Skin epidermis (tissue), 12 donors: ENCODE measurements at regions not wholly inside any gene's neighbourhood (a gene's known extent, or its start where the extent isn't known, plus 50 kb on each side); places are given as distances from the start of the nearest gene placed in this dataset.
A peak's percentile ranks its signal among the peaks of the same experiment; 100 is the strongest.
"Not testable (repeated sequence)": the region's sequence is repeated elsewhere in the genome, so short reads cannot be mapped to it uniquely, and the experiment has no call there.

Experiments used
- H3K27ac ChIP-seq, 21 experiments: fragments of 200-600 bp; sonication (generic) in 11 of 21; one replicate each; pipeline ENCODE4 v1.5.0; 2020; ENCODE audit warnings: mild to moderate bottlenecking in 3 of 21, inconsistent platforms in 2 of 21, moderate library complexity in 2 of 21
- H3K4me3 ChIP-seq, 7 experiments: fragments of 200-600 bp; sonication (generic) in 2 of 7; one replicate each; pipeline ENCODE4 v1.5.0; 2020; ENCODE audit warnings: inconsistent platforms in 2 of 7, mild to moderate bottlenecking in 2 of 7, moderate library complexity in 1 of 7

DNA sequence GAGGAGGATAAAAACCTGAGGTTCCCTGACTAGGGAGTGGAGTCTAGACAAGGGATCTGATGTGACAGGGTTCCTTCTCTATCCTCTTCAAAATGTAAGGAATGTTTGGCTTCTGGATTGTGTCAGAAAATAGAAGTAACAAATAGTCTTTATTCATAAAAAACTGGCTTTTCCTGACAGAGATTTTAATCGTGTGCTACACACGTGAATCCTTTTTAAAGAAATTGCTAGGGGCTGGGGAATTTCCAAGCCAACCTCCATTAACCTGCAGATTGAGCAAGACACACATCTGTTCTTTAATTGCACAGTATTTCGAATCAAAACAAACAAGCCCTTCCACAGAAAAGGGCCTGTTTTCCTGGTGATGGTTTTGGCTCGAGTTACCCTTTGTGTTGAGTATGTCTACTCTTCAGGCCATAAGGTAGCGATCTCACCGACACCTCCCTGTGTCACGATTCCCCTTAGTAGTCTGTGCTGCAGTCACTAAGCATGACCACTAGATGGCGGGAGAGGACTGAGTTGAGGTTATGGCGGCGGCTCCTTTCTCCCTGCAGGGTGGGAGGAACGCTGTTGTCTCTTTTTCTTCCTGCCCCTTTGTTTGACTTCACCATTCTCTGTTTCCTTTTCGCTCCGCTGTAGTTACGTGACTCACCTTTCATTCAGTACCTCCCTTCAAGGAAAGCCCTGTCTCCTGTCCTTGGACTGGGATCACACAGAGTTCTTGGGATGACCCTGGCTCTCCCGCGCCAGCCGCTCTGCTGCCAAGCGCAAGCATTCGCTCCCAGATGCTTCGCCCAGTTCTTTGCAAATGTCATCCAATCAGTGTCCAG is 137.1 kb upstream of the SLC24A2 start:
- H3K4me3 ChIP-seq, result peak overlapping the region in 6 of 7 experiments; percentile 1 to 33 (median 20)
- H3K27ac ChIP-seq, result peak overlapping the region in 1 of 21 experiments; percentile 16

DNA sequence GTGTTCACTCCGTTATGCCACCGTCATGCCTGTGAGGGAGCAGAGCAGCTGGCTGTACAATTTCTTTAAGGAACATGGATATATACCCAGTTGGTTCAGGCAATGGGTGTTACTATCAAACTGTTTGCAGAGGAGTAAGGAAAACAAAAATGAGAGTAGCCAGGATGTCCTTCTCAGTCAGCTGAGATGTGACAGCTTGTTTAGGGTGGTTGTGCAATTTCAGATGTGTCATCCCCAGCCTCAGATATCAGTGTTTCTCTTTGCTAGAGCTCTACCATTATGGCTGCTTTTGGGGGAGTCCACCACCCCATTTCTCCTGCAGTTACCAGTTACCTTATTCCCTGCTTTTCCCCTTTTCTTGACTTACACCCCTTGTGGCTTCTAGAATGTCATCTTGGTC is 135.2 kb upstream of the SLC24A2 start:
- Histone ChIP-seq H3K4me3 (no peak overlapping the region), H3K27ac (no peak overlapping the region)

DNA sequence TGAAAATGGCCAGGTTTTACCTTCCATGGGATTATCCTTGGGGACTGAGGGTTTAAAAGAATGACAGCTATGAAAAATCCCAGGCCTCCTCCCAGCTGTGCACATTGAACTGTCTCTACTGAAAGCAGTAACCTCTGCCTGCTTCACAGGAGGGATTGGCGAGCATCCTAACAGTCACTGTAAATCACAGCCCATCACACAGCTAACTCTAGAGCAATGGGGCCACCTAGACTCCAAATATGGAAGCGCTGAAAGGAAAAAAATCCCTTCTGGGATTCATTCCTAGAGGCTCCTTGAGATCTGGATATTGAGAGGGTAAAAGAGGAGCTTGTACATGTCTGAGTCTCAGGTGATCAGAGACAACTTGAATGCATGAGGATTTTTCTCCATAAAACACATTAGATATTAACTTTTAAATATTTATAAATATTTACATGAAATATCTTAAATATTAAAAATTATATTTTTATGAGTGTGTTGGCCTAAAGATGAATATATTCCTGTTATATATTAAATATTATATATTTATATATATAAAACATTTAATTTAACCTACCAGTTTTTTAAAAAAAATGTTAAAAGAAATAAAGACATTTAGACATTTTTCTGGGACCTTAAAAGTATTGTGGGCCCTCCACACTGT is 133.8 kb upstream of the SLC24A2 start:
- Histone ChIP-seq H3K4me3 (no peak overlapping the region), H3K27ac (no peak overlapping the region)

DNA sequence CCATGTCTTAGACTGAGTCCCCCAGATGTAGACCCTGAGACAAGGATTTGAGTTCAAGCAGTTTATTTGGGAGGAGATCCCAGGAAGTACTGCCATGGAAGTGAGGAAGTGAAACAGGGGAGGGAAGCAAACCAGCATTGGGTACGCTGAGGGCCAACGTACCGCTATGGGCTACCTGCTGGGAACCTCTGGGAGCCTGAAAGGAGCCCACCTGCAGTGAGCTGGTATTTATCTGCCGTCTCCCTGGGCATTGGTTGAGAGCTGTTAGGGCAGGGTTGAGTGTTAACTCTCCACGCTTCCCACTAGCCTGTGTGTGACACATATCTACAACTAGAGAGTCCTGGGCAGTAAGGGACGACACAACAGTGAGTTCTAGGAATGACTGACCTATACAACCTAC is 131.6 kb upstream of the SLC24A2 start:
- Histone ChIP-seq H3K27ac (no peak overlapping the region), H3K4me3 (no peak overlapping the region)

DNA sequence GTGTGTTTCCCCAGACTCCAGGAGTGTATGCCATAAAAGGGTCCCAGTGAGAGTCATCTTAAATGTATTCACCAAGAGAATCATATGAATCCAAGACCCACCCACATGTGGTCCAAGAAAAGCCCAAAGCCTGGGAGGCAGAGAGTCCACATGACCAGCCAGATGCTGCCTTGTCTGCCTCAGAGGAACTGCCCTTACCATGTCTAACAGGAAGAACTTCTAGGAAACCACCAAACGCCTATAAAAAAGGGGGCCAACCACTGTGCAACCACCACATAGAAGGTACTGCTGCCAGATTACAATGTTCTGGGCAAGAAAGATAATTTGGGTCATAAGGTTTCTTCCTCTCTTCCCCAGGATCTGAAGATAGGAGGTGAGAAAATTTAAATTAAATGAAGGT is 129.8 kb upstream of the SLC24A2 start:
- Histone ChIP-seq H3K4me3 (no peak overlapping the region), H3K27ac (no peak overlapping the region)

DNA sequence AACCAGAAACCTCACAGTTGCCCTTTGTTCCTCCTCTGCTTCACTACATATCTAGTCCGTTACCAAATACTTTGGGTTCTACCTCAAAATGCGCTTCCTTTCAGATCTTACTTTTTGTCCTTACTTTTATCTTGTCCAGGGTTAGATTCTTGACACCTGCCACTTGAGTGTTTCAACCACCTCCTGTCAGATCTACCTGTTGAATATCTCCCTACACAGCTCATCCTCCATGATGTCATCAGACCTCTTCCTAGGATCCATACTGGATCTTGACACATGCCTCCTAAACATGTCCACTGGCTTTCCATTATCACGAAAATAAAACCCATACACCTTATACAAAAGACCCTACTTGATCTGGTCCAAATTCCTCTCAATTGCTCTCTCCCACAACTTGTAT is 125.2 kb upstream of the SLC24A2 start:
- Histone ChIP-seq H3K4me3 (no peak overlapping the region), H3K27ac (no peak overlapping the region)

DNA sequence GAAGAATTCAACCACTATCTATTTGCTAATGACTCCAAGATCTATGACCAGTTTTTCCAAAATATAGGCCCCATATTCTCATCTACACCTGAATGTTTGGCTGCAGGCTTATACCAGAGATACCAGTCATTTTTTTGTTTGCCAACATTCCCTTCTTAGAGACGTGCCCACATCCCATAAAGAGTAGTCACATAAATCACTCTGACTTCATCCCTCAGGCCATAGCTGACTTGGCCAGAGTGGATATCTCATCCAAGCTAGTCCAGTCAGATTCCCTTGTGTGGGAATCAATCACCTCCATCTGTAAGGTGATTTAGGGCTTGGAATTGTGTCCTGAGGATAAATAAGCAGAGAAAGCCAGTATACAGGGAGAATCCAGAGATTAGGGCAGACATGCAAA is 124.3 kb upstream of the SLC24A2 start:
- Histone ChIP-seq H3K27ac (no peak overlapping the region), H3K4me3 (no peak overlapping the region)

DNA sequence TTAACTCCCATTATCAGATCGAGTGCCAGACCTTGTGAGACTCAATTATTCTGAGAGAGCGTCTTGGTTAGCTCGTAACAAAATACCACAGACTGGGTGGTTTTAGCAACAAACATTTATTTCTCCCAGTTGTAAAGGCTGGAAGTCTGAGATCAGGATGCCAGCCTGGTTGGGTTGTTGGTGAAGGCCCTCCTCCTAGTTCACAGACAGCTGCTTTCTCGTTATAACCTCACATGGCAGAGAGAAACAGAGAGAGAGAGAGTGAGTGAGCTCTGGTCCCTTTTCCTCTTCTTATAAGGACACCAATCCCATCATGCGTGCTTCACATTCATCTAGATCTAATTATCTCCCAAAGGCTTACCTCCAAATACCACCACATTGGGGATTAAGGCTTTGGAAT is 114.2 kb upstream of the SLC24A2 start:
- no peak overlapping the region for H3K4me3 ChIP-seq
- H3K27ac ChIP-seq, result no peak overlapping the region

DNA sequence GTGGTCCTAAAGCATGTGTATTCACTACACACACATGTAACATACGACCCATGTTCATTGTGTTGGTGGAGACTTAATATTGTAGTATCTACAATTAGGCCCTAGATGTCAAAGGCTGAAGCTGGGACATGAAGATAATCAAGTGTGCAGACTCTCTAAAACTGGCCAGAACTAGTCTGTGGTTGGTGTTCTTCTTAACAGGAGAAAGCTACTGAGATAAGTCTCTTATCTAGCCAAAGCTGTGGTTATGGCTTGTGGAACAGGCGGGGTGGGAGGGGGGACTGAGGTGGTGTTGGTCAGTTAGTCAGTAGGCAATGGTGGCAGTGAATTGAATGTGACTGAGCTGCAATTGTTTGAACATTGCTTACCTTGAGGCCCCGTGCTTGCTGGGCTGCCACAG is 112.7 kb upstream of the SLC24A2 start:
- H3K27ac ChIP-seq, result no peak overlapping the region
- H3K4me3 ChIP-seq, result no peak overlapping the region

DNA sequence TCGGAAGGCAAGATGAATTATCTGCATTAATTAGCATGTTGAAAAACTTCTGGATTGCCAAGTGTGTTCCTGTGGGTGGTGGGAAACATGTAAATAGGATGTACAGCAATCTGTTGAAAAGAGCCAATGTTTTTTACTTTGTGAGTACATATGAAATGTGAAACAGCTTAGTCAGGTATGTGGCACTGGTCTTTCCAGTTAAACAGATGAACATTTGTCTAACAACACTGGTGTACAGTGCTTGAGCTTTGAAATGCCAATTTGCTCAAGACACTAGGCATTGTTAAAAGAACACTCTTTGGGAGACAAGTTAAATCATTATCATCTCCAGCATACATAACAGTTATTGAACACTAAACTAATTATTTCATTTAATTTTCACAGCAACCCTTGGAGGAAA is 107.3 kb upstream of the SLC24A2 start:
- H3K27ac ChIP-seq, result no peak overlapping the region
- H3K4me3 ChIP-seq, result no peak overlapping the region

DNA sequence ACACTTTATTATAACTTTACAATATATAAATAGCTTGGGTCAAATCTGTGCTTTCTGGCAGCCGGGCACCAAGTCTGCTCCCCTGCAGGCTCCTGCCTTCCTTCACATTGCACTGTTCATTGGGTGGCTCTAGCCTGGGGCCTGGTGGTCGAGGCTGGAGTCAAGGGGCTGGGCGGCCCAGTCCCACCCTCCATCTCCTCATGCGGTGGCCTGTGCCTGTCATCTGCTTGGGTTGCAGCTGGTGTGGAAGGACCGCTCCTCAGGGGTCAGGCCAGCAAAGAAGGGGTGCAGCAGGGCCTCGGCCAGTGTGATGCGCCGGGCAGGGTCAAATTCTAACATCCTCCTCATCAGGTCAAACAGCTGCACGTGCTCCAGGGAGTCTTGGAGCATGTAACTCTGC is 106.7 kb upstream of the SLC24A2 start:
- not testable (repeated sequence) for H3K27ac ChIP-seq, H3K4me3 ChIP-seq

DNA sequence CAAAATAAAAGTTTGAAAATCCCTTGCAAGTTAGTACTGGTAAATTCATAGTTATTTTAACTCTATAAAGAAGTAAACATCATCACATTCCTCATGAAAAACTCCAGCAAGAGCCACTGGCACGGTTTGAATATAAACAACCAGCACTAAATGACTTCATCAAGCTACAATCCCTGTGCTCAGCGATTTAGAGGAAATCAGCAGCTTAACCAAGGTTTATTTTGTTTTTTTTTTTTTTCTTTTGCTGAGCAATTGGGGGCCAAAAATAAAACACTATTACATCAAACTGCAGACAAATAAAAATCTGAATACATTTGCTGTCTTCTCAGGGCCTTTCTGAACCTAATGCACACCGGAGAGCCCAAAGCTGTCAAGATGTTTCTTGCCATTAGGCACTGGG is 106.2 kb upstream of the SLC24A2 start:
- no peak overlapping the region for H3K4me3 ChIP-seq
- H3K27ac ChIP-seq, result no peak overlapping the region

DNA sequence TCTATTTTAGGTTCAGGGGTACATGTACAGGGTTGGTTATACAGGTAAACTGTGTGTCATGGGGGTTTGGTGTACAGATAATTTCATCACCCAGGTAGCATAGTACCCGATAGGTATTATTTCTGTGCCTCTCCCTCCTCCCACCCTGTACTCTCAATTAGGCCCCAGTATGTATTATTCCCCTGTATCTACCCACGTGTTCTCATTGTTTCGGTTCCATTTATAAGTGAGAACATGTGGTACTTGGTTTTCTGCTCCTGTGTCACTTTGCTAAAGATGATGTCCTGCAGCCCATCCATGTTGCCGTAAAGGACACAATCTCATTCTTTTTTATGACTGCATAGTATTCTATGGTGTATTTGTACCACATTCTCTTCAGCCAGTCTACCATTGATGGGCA is 96.8 kb upstream of the SLC24A2 start:
- Histone ChIP-seq H3K27ac (no peak overlapping the region), H3K4me3 (no peak overlapping the region)

DNA sequence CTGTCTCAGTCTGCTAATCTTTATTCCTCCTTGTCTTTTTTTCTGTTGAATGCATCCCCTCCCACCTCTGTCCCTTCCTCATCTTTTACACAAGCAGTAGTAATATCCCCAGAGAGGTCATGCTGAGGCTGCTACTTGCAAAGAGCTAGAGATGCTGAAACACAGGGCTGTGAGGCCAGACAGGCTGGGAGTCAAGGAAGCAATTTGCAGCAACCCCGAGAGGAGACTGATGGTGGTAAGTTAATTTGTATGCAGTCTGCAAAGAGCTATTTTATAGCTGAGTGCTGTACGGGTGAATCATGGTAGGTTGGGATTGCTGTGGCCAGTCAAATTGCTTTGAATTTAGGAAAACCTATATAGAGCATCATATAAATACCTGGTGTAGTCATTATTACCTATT is 90.2 kb upstream of the SLC24A2 start:
- H3K27ac ChIP-seq, result no peak overlapping the region
- H3K4me3 ChIP-seq, result no peak overlapping the region

DNA sequence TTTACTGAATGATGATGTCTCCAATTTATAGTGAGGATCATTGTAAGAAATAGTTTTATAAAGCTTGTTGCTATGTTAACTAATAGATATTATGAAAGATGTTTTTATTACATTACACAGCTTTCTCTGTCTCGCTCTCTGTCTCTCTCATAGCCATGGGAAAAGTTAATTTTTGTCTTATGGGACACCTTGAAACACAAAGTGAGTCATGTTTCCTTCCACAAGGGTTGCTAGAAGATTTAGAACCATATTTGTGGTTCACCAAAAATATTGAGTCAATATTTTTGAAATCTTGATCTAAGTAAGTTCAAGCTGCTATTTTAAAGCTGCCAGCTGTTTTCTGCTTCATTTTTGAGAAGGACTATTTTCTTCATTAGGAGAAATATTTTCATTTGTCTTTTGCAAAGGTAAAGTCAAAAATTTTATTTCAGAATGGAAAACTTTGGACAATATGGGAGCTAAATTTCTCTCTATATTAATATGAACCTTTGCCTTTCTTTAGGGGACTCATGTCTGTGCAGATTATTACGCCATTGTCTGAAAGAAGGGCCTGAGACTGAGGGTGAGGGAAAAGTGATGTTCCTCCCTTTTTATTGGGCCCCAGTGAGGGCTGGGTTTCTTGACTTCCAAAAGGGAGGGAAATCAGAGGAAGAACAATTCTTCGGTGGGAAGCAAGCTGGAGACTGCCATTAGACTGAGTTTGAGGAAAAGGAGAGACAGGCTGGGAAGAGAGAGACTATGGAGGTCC is 87.9 kb upstream of the SLC24A2 start:
- no peak overlapping the region for H3K4me3 ChIP-seq
- no peak overlapping the region for H3K27ac ChIP-seq

DNA sequence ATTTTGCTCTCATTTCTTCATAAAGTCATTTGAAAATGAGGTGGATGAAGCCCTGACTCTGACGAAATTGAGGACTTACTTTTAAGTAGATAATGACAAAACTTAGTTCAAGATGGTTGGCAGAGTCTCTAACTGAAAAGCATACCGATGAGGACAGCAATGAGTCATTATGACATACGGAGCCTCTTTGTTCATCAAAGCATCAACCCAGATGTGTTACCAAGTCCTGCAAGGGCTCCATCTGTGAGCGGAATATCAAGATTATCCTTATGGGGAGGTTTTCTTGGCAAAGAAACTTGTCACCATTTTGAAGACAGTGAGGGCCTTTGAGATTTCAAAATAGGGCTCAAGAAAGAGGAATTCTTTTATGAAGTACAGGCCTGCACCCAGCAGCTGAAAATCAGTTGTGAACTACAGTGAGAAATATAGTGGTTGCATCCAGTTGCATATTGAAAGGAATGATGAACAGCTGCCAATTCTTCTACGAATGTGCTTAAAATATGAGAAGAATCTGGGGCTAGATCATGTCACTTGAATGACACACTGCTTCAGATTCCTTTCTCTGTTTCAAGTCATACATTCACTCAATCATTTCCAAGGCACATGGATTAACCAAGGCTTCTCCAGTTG is 86.6 kb upstream of the SLC24A2 start:
- no peak overlapping the region for H3K27ac ChIP-seq

DNA sequence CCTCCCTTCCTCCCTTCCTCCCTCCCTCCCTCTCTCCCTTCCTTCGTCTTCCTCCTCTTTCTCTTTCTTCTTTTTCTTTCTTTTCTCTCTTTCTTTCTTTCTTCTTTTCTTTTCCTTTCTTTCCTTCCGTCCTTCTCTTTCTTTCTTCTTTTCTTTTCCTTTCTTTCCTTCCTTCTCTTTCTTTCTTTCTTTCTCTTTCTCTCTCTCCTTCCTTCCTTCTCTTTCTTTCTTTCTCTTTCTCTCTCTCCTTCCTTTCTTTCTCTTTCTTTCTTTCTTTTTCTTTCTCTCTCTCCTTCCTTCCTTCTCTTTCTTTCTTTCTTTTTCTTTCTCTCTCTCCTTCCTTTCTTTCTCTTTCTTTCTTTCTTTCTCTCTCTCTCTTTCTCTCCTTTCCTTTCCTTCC is 84.4 kb upstream of the SLC24A2 start:
- H3K27ac ChIP-seq, result not testable (repeated sequence)

More for the DNA sequence above, 86.6 kb upstream of the SLC24A2 start:
- no peak overlapping the region for H3K4me3 ChIP-seq

DNA sequence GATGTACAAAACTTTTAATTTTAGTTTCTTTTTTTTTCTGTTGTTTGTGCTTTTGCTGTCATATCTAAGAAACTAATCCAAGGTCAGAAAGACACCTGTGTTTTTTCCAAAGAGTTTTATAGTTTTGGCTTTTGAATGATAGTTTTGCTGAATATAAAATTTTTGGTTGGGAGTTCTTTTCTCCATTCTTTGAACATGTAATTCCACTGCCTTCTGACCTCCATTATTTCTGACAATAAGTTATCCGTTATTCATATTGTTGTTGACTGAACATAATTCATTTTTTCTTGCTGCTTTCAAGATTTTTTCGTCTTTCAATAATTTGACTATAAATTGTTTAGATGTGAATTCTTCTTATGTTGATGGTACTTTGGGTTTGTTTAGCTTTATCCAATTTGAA is 82.2 kb upstream of the SLC24A2 start:
- Histone ChIP-seq H3K4me3 (no peak overlapping the region), H3K27ac (no peak overlapping the region)

More for the DNA sequence above, 84.4 kb upstream of the SLC24A2 start:
- not testable (repeated sequence) for H3K4me3 ChIP-seq

DNA sequence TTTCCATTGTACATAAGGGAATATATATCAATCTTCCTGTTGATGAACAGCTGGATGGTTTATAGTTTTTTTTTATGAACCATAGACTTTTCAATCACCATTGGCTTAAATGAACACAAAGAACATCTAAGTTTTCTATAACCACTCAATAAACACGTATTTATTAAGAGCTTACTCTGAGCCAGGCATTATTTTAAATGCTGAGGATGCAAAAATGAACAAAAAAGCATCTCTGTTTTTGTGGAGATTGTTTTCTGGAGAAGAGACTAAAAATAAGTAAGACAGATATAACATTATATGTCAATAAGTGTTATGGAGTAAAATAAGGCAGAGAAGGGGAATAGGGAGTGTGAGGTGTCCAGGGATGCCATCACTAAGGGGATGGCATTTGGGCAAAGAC is 52.1 kb upstream of the SLC24A2 start:
- no peak overlapping the region for H3K4me3 ChIP-seq
- H3K27ac ChIP-seq, result no peak overlapping the region
